Astrocyte (in vitro differentiated cells and primary cell): ENCODE measurements at regions not wholly inside any gene's neighbourhood (a gene's known extent, or its start where the extent isn't known, plus 50 kb on each side); places are given as distances from the start of the nearest gene placed in this dataset.
"Not testable (repeated sequence)": the region's sequence is repeated elsewhere in the genome, so short reads cannot be mapped to it uniquely, and the experiment has no call there.

ENCODE experiments used
- DNase-seq: peaks from one replicate; pipeline ENCODE4 v3.0.0-alpha.2; 2010; ENCODE audit warnings: low read depth
- FAIRE-seq: peaks from 2 replicates; lab custom pipeline; 2011; peaks lifted over from hg19 to GRCh38; lab: Jason Lieb, UNC
- H2AFZ ChIP-seq: 2 replicates; pipeline ENCODE4 v1.6.0; 2012; ENCODE audit warnings: low read depth, low read length, inconsistent platforms
- H3K27ac ChIP-seq: 2 replicates; pipeline ENCODE4 v1.5.1; 2011; ENCODE audit warnings: low read depth, low read length, inconsistent platforms
- H3K27me3 ChIP-seq: 2 replicates; pipeline ENCODE4 v1.6.0; 2011; ENCODE audit warnings: low read length, inconsistent platforms; ENCODE audit not compliant: insufficient read depth
- H3K36me3 ChIP-seq: 2 replicates; pipeline ENCODE4 v1.5.1; 2011; ENCODE audit warnings: low read length, inconsistent platforms; ENCODE audit not compliant: insufficient read depth
- H3K4me1 ChIP-seq: 2 replicates; pipeline ENCODE4 v1.5.1; 2011; ENCODE audit warnings: low read length, inconsistent platforms; ENCODE audit not compliant: insufficient read depth
- H3K4me2 ChIP-seq: 2 replicates; pipeline ENCODE4 v1.6.0; 2012; ENCODE audit warnings: low read length, inconsistent platforms
- H3K4me3 ChIP-seq: 2 replicates; pipeline ENCODE4 v1.5.1; 2011; ENCODE audit warnings: low read depth, mild to moderate bottlenecking, low read length, inconsistent platforms; ENCODE audit not compliant: insufficient read depth
- H3K79me2 ChIP-seq: 2 replicates; pipeline ENCODE4 v1.6.0; 2012; ENCODE audit warnings: mild to moderate bottlenecking, low read length, inconsistent platforms; ENCODE audit not compliant: insufficient read depth
- H3K9ac ChIP-seq: 2 replicates; pipeline ENCODE4 v1.6.0; 2012; ENCODE audit warnings: mild to moderate bottlenecking, low read length, inconsistent platforms
- H3K9me3 ChIP-seq: 2 replicates; pipeline ENCODE4 v1.5.1; 2012; ENCODE audit warnings: low read depth, mild to moderate bottlenecking, low read length, inconsistent platforms; ENCODE audit not compliant: insufficient read depth
- H4K20me1 ChIP-seq: 2 replicates; pipeline ENCODE4 v1.6.0; 2012; ENCODE audit warnings: low read length, inconsistent platforms; ENCODE audit not compliant: insufficient read depth
- H3K27ac Mint-ChIP-seq: one replicate; pipeline ENCODE4 v1.8.0; 2021; ENCODE audit warnings: mild to moderate bottlenecking, mixed read lengths; ENCODE audit not compliant: unreplicated experiment
- H3K27me3 Mint-ChIP-seq: one replicate; pipeline ENCODE4 v1.8.0; 2021; ENCODE audit warnings: low read depth, mixed read lengths; ENCODE audit not compliant: unreplicated experiment
- H3K36me3 Mint-ChIP-seq: one replicate; pipeline ENCODE4 v1.8.0; 2021; ENCODE audit warnings: low read depth, mixed read lengths; ENCODE audit not compliant: unreplicated experiment
- H3K4me1 Mint-ChIP-seq: one replicate; pipeline ENCODE4 v1.8.0; 2021; ENCODE audit warnings: low read depth, mixed read lengths; ENCODE audit not compliant: unreplicated experiment
- H3K4me3 Mint-ChIP-seq: one replicate; pipeline ENCODE4 v1.8.0; 2021; ENCODE audit warnings: mild to moderate bottlenecking, moderate library complexity, mixed read lengths; ENCODE audit not compliant: unreplicated experiment
- H3K9me3 Mint-ChIP-seq: one replicate; pipeline ENCODE4 v1.8.0; 2021; ENCODE audit warnings: mild to moderate bottlenecking, mixed read lengths; ENCODE audit not compliant: unreplicated experiment
- TF ChIP-seq, protein P1 (sequence below): IDR thresholded peaks from 2 replicates; pipeline ENCODE4 v1.5.1; 2011; ENCODE audit warnings: low read depth, mild to moderate bottlenecking, inconsistent platforms, low read length, moderate library complexity; ENCODE audit not compliant: insufficient read depth

DNA sequence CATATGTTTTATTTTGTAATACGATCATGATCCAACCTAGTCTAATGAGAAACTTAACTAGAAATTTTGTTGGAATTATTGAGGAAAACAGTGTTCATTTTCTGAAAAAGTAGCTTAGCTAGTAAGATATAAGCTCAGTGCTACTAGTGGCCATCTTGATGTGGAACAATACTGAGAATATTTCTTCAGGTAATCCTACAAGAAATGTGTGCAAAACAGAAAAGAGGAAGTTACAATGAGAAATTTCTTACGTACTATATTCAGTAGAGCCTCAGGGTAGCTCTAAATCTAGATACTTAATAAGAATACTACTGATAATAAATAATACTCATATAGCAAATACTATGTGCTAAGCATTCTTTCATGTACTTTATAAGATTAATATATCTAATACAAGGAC lies 114.8 kb downstream of the SYT15B start:
- not testable (repeated sequence) for H3K4me1 Mint-ChIP-seq, H3K4me2 ChIP-seq, H3K27ac Mint-ChIP-seq, H3K79me2 ChIP-seq, H3K4me1 ChIP-seq, H3K4me3 Mint-ChIP-seq, H3K27me3 ChIP-seq, H3K36me3 Mint-ChIP-seq, H3K4me3 ChIP-seq, H3K36me3 ChIP-seq, H3K9me3 ChIP-seq, DNase-seq, H4K20me1 ChIP-seq, H3K27me3 Mint-ChIP-seq, H3K27ac ChIP-seq, H2AFZ ChIP-seq, H3K9ac ChIP-seq, FAIRE-seq, H3K9me3 Mint-ChIP-seq

DNA sequence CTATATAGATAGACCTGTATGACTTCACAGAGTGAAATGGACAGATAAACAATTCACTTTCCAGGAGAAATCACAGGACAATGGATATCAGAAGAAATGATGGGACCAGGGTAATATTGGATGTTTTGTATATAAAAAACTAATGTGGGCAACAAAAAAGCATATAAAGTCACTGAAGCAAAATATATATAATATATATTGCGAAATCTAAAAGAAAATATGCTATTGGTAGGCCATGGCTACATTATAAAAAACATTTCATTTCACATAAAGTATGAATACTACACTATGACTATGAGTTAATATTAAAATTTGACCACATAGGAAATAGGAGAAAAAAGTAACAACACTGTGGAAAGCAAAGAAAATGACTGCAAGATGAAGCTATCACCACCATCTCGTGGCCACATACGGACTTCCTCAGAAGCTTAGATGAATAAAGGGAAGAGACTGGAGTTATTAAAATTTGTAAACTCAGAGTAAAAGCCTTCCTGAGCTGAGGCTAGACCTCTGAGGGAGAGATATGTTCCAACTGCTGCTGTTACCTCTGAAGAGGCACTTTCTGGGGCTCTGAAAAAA lies 115.8 kb downstream of the SYT15B start:
- not testable (repeated sequence) for H3K4me2 ChIP-seq, H3K9me3 Mint-ChIP-seq

DNA sequence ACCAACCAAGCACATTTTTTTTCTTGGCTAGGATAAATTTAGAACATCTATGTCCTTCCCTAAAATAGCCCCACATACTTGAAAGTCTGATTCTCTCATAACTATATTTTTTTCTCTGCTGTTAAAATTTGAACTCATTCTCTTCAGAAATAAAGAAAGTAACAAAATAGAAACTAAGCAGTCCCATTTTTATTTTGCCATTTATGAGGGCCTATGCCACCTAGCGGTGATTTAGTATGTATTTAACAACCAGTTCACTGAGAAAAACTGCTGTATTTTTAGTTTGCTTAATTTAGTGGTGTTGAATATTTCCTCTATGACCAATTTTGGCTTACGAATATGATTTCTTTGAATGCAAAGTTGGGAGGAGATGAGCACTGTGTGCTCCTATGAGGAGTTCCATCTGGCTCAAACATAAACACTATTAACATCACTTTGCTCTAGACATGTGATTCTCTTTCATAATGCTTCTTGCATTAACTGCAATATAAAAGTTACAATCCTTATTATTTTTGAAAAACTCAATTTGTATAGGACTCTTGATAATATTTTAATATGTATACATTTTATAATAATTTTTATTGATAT lies 116.6 kb downstream of the SYT15B start:
- not testable (repeated sequence) for H2AFZ ChIP-seq, H3K27ac ChIP-seq, H3K4me2 ChIP-seq, H3K36me3 Mint-ChIP-seq, H3K4me3 Mint-ChIP-seq, H3K4me1 Mint-ChIP-seq, H3K9me3 ChIP-seq, H3K27me3 Mint-ChIP-seq, H3K4me3 ChIP-seq, H3K36me3 ChIP-seq, H3K27me3 ChIP-seq, H3K27ac Mint-ChIP-seq, H3K9me3 Mint-ChIP-seq, H4K20me1 ChIP-seq, H3K79me2 ChIP-seq, FAIRE-seq, H3K9ac ChIP-seq, H3K4me1 ChIP-seq
- DNase-seq = peak; percentile 12
- TF ChIP-seq, protein P1, sequence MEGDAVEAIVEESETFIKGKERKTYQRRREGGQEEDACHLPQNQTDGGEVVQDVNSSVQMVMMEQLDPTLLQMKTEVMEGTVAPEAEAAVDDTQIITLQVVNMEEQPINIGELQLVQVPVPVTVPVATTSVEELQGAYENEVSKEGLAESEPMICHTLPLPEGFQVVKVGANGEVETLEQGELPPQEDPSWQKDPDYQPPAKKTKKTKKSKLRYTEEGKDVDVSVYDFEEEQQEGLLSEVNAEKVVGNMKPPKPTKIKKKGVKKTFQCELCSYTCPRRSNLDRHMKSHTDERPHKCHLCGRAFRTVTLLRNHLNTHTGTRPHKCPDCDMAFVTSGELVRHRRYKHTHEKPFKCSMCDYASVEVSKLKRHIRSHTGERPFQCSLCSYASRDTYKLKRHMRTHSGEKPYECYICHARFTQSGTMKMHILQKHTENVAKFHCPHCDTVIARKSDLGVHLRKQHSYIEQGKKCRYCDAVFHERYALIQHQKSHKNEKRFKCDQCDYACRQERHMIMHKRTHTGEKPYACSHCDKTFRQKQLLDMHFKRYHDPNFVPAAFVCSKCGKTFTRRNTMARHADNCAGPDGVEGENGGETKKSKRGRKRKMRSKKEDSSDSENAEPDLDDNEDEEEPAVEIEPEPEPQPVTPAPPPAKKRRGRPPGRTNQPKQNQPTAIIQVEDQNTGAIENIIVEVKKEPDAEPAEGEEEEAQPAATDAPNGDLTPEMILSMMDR = peak; percentile 20

More for the DNA sequence above, 115.8 kb downstream of the SYT15B start:
- not testable (repeated sequence) for H3K4me1 ChIP-seq, H3K27me3 ChIP-seq, H3K4me1 Mint-ChIP-seq, DNase-seq, H3K27ac Mint-ChIP-seq, H3K36me3 ChIP-seq, H3K36me3 Mint-ChIP-seq, H3K79me2 ChIP-seq, H2AFZ ChIP-seq, H3K4me3 Mint-ChIP-seq, H3K9me3 ChIP-seq, H3K4me3 ChIP-seq, H3K27me3 Mint-ChIP-seq, H4K20me1 ChIP-seq, H3K9ac ChIP-seq, FAIRE-seq, H3K27ac ChIP-seq

DNA sequence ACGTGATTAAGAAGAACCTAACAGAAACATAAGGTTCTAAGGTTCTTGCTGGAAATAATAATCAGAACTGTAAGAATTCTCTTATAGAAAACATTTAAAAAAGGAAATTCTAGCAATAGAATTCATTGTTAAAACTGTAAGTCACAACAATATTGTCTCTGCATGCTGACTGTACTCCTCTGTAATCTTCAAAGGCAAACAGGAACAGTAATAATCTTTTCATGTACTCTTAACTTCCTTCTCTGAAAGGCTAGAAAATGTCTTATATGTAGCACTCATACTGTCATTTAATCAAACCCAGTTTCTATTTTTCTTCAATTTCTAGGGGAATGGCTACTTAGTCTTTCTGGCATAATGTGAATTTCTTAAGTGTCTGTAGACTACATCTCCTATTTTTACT lies 103.5 kb upstream of the AGAP9 start:
- not testable (repeated sequence) for H4K20me1 ChIP-seq, H3K4me2 ChIP-seq, H3K36me3 ChIP-seq, H3K27ac Mint-ChIP-seq, H3K4me3 ChIP-seq, H3K9ac ChIP-seq, H3K4me1 ChIP-seq, H3K9me3 ChIP-seq, H3K4me3 Mint-ChIP-seq, H2AFZ ChIP-seq, H3K79me2 ChIP-seq, H3K27me3 ChIP-seq, H3K9me3 Mint-ChIP-seq, H3K27ac ChIP-seq, H3K4me1 Mint-ChIP-seq, H3K27me3 Mint-ChIP-seq, DNase-seq, H3K36me3 Mint-ChIP-seq, FAIRE-seq

DNA sequence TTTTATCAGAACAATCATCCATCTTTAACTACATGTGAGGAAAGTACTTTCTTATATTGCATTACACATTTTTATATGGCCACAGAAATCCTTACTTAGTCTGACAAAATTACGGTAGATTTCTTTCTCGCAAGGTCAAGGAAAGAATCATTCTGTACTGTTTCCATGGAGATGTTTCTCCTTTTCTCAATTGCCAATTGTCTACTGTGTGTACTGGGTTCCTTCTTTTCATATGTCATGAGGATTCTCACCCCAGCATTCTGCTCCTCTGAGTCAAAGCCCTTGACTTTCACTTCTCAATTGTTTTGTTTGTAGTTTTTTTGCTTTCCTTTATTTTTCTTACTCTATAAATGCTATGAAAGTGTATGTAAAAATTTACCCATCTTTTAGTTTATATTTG lies 99.3 kb upstream of the AGAP9 start:
- FAIRE-seq, H3K9me3 Mint-ChIP-seq, H3K9ac ChIP-seq, H3K27me3 Mint-ChIP-seq, H4K20me1 ChIP-seq, H3K9me3 ChIP-seq, H2AFZ ChIP-seq, H3K4me2 ChIP-seq, H3K27ac Mint-ChIP-seq, H3K27ac ChIP-seq, H3K4me1 Mint-ChIP-seq, H3K4me3 ChIP-seq, H3K4me1 ChIP-seq, H3K79me2 ChIP-seq, H3K4me3 Mint-ChIP-seq, H3K27me3 ChIP-seq, H3K36me3 Mint-ChIP-seq, H3K36me3 ChIP-seq: not testable (repeated sequence)
- peak; percentile 0 for DNase-seq
